Ectodermal cell (in vitro differentiated cells): ENCODE measurements at regions not wholly inside any gene's neighbourhood (a gene's known extent, or its start where the extent isn't known, plus 50 kb on each side); places are given as distances from the start of the nearest gene placed in this dataset.
"Not testable (repeated sequence)": the region's sequence is repeated elsewhere in the genome, so short reads cannot be mapped to it uniquely, and the experiment has no call there.

Source experiments
- H3K27ac ChIP-seq: 2 replicates; pipeline ENCODE4 v1.7.0; 2013; ENCODE audit warnings: mild to moderate bottlenecking, low read depth, low read length; ENCODE audit not compliant: insufficient read depth, poor library complexity, severe bottlenecking
- H3K27me3 ChIP-seq: 2 replicates; pipeline ENCODE4 v1.7.0; 2013; ENCODE audit warnings: mild to moderate bottlenecking, low read length; ENCODE audit not compliant: insufficient read depth, control insufficient read depth, poor library complexity, severe bottlenecking
- H3K36me3 ChIP-seq: one replicate; pipeline ENCODE4 v1.7.0; 2013; ENCODE audit warnings: low read length; ENCODE audit not compliant: control insufficient read depth, insufficient read depth
- H3K4me1 ChIP-seq: one replicate; pipeline ENCODE4 v1.7.0; 2013; ENCODE audit warnings: low read length; ENCODE audit not compliant: control insufficient read depth, insufficient read depth
- H3K4me3 ChIP-seq: 2 replicates; pipeline ENCODE4 v1.7.0; 2013; ENCODE audit warnings: low read depth, low read length, control low read depth; ENCODE audit not compliant: insufficient read depth
- H3K9me3 ChIP-seq: 2 replicates; pipeline ENCODE4 v1.7.0; 2013; ENCODE audit warnings: mild to moderate bottlenecking, low read length, moderate library complexity; ENCODE audit not compliant: control insufficient read depth
- WGBS, 2 experiments: methylation state at CpG; one replicate each; pipeline ENCODE4 v1.1.7; 2013; ENCODE audit warnings: missing lambda C conversion rate in 2 of 2; 5-methylcytosine and 5-hydroxymethylcytosine counted together

GRCh38 chr15:77866596-77867125 is 210.8 kb downstream of the TBC1D2B start:
- H3K4me1 ChIP-seq: peaks cover 15% of the 10 kb centered on the region
- H3K9me3 ChIP-seq: no peaks in the 10 kb centered on the region
- no peak overlapping the region for H3K4me3 ChIP-seq
- H3K27me3 ChIP-seq: no peaks in the 10 kb centered on the region
- no peaks in the 10 kb centered on the region for H3K36me3 ChIP-seq
- no peak overlapping the region for H3K27ac ChIP-seq
- 73 to 75% methylated on average over 7 to 8 of the region's 8 CpGs for WGBS, 2 experiments

DNA sequence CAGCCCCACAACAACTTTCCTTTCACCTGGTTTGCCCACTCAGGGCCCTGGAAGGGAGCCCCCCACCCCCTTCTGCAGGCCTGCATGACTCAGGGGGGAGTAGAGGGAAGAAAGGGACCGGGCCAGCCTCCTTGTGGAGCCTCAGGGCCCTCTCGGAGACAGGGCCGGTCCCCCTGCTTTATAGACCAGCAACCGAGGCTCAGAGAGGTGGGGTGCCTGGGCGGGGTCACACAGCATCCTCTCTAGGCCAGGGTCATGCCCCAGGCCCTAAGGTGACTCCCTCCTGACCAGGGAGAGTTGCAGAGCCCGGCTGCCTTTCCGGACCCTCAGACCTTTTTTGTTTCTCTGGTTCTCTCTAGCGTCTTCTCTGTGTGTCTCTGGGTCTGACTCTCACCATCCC is 211.3 kb downstream of the TBC1D2B start:
- H3K4me3 ChIP-seq: no peak overlapping the region
- 83 to 90% methylated on average over 8 of the region's 8 CpGs for WGBS, 2 experiments
- H3K36me3 ChIP-seq: no peaks in the 10 kb centered on the region
- H3K9me3 ChIP-seq: no peaks in the 10 kb centered on the region
- peaks cover 15% of the 10 kb centered on the region for H3K4me1 ChIP-seq
- no peak overlapping the region for H3K27ac ChIP-seq
- no peaks in the 10 kb centered on the region for H3K27me3 ChIP-seq

- 94% methylated on average over 7 of the region's 7 CpGs for WGBS, 2 experiments
- Histone ChIP-seq H3K27ac (no peak overlapping the region), H3K4me1 (peaks cover 10% of the 10 kb centered on the region), H3K27me3 (no peaks in the 10 kb centered on the region), H3K9me3 (no peaks in the 10 kb centered on the region), H3K4me3 (no peak overlapping the region), H3K36me3 (no peaks in the 10 kb centered on the region)
Observed at GRCh38 chr15:77865701-77866100, 211.8 kb downstream of the TBC1D2B start.

DNA sequence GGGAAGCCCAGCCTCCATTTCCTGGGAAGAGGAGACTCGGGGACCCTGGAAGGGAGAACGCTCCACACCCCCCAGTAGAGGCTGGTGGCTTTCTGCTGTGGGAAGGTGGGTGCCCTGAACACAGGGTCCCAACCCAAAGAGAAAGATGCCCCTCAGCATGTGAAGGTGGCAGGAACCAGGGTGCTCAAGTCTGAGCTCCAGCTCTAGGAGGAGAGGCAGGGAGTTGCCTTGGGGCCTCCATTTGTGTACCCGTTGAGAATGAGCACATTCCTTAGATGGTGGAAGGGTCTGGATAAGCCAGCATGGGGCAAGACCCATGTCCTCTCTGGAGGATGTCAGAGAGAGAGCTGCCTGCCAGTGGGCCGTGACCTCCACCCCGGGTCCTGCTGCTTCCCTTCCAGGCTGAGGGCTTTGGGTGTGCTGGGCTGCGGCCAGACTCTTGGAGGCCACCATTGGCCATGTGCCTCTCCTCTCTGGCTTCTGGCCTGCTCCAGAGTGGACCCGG is 212.4 kb downstream of the TBC1D2B start:
- Histone ChIP-seq H3K27ac (no peak overlapping the region), H3K36me3 (no peaks in the 10 kb centered on the region), H3K9me3 (no peaks in the 10 kb centered on the region), H3K4me1 (peaks cover 10% of the 10 kb centered on the region), H3K4me3 (no peak overlapping the region), H3K27me3 (no peaks in the 10 kb centered on the region)
- WGBS, 2 experiments: 93 to 95% methylated on average over 6 to 7 of the region's 7 CpGs

DNA sequence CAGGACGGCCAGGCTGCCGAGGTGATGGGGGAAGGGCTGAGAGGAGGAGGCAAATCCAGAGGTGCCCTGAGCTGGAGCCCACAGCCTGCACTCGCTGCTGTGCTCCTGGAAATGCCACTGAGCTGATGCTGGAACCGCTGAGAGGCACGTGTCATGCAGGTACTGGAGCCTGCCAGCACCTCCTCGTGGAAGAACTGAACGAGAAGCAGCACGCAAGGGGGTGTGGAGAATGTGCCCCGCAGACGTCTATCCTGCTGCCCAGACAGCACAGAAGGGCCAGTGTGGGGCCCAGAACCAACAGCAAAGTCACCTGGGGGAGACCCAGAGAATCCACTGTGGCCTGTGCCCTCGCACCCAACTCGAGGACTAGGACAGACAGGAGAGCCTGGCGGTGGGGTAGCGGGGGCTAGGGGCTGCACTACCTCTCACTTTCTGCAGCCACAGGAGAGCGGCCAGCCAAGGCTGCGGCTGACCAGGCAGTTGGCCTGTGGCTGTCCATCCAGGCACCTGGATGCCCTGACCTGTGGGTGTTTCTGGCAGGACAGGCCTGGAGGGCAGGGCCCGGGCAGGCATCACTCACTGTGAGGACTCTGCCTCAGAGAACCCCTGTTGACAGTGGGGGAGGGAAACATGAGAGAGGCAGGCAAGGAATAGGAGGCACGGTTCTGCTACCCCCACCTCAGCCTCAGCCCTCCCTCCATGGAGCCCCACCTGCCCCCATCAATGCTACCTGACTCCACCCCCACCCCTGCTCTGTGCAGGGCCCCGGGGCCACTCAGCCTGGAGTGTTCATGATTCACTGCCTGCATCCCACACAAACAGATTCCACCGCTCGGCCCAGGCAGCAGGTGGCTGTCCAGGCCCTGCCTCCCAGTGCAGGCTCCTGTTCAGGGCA is 213.1 kb downstream of the TBC1D2B start:
- H3K36me3 ChIP-seq: no peaks in the 10 kb centered on the region
- 66 to 69% methylated on average over 21 of the region's 21 CpGs for WGBS, 2 experiments
- no peak overlapping the region for H3K27ac ChIP-seq
- H3K4me3 ChIP-seq: no peak overlapping the region
- peaks cover 10% of the 10 kb centered on the region for H3K4me1 ChIP-seq
- no peaks in the 10 kb centered on the region for H3K9me3 ChIP-seq
- no peaks in the 10 kb centered on the region for H3K27me3 ChIP-seq

GRCh38 chr15:77863491-77864105 is 213.9 kb downstream of the TBC1D2B start:
- no peaks in the 10 kb centered on the region for H3K27me3 ChIP-seq
- WGBS, 2 experiments: 90 to 92% methylated on average over 12 of the region's 12 CpGs

GRCh38 chr15:77862651-77863104 is 214.8 kb downstream of the TBC1D2B start:
- WGBS, 2 experiments: 84 to 86% methylated on average over 12 to 13 of the region's 13 CpGs
- no peaks in the 10 kb centered on the region for H3K27me3 ChIP-seq
- H3K4me1 ChIP-seq: peaks cover 4% of the 10 kb centered on the region
- H3K36me3 ChIP-seq: no peaks in the 10 kb centered on the region
- no peak overlapping the region for H3K4me3 ChIP-seq
- H3K27ac ChIP-seq: no peak overlapping the region
- no peaks in the 10 kb centered on the region for H3K9me3 ChIP-seq

More at GRCh38 chr15:77863491-77864105, 213.9 kb downstream of the TBC1D2B start:
- H3K4me3 ChIP-seq: no peak overlapping the region
- H3K36me3 ChIP-seq: no peaks in the 10 kb centered on the region
- no peaks in the 10 kb centered on the region for H3K9me3 ChIP-seq
- peaks cover 4% of the 10 kb centered on the region for H3K4me1 ChIP-seq
- H3K27ac ChIP-seq: no peak overlapping the region

- not testable (repeated sequence) for H3K9me3 ChIP-seq, H3K4me3 ChIP-seq, H3K4me1 ChIP-seq, H3K27me3 ChIP-seq, H3K36me3 ChIP-seq, H3K27ac ChIP-seq
- WGBS, 2 experiments: 90 to 93% methylated on average over 10 of the region's 10 CpGs
Observed at GRCh38 chr15:77861997-77862635, 215.4 kb downstream of the TBC1D2B start.

- WGBS, 2 experiments: 91 to 92% methylated on average over 10 of the region's 10 CpGs
- H3K27me3 ChIP-seq: no peaks in the 10 kb centered on the region
- H3K4me3 ChIP-seq: no peak overlapping the region
Observed at GRCh38 chr15:77860071-77860691, 217.3 kb downstream of the TBC1D2B start.

More at GRCh38 chr15:77860071-77860691, 217.3 kb downstream of the TBC1D2B start:
- no peaks in the 10 kb centered on the region for H3K9me3 ChIP-seq
- no peak overlapping the region for H3K27ac ChIP-seq
- no peaks in the 10 kb centered on the region for H3K36me3 ChIP-seq
- peaks cover 4% of the 10 kb centered on the region for H3K4me1 ChIP-seq
